ENCODE measurements at regions not wholly inside any gene's neighbourhood (a gene's known extent, or its start where the extent isn't known, plus 50 kb on each side); places are given as distances from the start of the nearest gene placed in this dataset.

DNA sequence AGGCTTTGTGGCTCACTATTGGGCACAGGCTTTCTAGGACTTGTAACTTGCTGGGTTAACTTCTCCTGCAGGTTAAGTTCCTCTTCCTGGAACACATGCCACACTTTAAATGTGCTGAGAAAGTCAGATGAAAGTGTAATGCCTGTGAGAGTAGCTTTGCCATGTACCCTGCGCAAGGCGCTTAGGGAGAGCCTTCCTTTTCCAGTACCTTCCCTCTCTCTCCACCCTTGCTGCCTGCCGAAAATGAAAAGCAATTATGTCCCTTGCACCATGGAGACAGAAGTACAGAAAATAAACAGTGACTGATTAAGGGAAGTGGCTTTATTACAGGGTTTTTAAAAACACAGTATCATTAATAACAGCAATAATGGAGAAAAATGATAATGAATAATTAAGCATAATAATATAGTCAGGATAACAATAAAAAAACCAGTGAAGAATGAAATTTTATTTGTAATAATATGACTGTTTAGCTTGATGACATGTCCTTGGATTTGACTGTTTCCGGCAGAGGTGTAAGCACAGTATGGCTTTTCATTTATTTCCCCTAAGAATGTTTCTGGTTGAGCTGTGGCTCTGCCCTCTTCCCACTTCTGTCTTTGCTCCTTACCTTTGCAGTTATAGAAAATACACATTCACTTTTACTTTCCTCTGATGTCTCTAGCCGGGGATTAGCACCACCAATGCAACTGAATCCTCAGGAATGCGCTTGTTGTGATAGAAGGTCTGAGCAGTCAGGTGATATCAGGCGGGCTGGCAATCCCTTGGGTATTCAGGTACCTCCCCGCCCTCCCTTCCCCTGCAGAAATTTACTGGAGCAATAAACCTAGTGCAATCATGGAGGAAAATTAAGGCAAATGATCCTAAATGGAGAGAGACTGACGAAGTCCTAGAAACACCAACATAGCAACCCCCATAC, 472.3 kb upstream of the CITED2 start:
- peak; percentile 82 for DNase-seq

DNA sequence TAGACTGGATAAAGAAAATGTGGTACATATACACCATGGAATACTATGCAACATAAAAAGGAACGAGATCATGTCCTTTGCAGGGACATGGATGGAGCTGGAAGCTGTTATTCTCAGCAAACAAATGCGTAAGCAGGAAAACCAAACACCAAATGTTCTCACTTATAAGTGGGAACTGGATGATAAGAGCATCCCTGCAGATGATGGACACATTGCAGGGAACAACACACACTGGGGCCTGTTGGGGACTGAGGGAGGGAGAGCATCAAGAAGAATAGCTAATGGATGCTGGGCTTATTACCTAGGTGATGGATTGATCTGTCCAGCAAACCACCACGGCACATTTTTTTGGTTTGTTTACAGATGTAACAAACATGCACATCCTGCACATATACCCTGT, 470.5 kb upstream of the CITED2 start:
- DNase-seq: no peak

DNA sequence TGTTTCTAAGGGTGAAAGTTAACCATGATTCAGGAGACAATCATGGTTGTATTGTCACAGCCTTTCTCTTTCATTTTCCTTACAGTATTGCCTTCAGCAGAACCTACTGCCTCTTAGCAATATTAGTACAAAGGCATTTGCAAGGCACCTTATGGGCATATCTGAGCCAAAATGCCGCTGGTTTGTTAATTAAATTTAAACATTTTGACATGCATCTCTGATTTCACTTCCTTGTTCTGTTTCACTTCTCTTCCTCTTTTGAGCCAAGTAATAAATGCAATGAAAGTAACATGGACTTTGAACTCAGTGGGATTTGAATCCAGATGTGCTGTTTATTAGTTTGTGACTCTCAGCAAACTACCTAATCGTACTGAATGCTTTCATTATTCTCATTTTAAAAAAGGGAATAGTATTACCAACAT, 467.4 kb upstream of the CITED2 start:
- no peak for DNase-seq

DNA sequence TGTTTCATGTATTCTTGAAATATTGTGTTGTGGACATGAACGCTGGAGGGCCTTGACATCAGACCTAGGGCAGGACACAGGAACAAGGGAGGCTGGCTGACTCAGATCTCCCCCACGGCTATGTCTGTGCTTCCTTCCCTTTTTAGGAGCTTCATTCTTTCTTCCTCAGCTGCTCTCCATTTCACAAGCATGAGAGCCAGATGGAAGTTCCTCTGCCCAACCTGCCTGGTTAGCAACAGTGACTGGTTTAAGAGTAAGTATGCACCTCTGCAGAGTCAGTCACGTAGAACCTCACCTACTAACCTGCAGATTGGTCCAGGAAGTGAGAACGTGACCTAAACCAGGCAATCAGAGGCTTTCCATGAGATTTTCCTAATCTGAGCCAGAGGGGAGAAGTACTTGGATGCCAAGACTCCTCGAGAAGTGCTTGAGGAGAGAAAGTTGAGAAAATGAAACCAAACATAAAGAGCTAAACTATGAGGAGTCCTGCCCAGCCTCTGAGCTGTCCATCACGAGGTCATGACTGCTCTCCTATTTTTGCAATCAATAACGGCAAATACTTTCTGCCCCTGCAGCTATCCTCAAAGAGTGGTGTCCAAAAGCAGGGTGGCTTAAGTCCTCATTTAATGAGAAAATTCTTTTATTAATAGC, 465.2 kb upstream of the CITED2 start:
- DNase-seq: no peak

DNA sequence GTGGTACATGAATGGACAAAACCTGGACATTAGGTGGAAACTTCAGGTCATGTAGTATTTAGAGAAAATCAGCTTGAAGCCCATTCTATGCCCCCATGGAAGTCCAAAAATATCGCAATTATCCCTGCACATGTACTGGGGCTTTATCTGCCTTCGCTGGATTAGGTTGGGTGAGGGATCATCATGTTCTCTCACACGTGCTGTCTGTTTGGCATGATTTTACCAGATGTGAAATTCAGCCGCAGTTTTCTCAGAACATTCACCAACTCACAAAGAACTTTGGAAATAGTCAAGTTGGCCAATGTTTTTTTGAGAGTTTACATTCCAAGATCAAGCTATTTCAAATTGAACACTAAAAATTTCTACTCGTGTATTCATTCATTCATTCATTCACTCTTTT, 459.8 kb upstream of the CITED2 start:
- DNase-seq: no peak

DNA sequence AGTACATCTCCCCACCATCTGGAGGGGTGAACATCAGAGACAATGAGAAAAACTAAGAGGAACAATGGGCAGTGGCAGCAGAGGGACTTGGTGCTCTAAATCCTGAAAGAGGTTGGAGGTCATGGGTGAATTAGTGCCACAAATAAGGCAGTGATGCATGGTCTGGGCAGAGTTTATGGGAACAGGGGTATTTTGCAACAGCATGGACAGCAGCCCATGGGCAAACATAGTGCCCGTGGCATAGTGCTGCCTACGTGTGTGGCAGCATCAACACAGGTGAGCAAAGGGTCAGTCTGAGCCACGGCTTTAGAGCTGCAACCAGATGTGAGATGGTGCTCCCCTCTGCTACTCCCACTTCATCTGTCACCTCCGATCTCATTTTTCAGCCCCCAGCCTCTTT, 459.1 kb upstream of the CITED2 start:
- no peak for DNase-seq

DNA sequence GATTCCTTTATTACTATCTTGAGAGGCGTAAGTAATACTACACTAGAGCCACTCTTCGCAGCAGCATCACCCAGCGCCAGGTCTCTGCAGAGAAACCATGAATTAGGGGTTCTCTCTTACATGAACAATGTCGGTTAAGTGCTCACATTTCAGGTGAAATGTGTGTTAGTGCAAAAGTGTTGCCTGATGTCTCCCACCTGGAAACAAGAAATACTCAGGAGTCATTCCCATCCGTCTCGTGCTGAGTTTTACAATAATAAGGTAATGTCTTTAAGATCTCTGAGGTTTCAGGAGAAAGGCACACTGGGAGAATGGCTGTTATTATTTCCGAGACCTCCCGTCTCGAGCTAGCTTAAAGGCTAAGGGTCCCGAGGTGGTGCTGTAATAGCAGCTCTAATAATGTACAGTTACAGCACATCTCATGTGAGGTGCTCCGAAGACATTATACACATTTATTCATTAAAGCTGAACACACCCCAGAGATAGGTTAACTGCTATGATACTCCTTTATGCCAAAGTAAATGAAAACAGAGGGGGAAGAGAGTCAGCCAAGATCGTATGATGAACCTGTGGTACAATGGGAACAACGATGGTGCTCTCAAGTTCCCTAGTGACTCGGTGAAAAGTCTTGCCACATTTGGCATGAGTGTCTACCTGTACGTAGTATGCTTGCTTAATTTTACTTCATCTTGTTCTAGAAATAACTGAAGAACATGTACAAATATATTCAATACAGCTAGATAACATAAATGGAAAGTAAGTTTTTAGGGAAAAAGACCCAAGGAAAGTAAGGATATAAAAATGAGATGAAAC, 458.3 kb upstream of the CITED2 start:
- no peak for DNase-seq

DNA sequence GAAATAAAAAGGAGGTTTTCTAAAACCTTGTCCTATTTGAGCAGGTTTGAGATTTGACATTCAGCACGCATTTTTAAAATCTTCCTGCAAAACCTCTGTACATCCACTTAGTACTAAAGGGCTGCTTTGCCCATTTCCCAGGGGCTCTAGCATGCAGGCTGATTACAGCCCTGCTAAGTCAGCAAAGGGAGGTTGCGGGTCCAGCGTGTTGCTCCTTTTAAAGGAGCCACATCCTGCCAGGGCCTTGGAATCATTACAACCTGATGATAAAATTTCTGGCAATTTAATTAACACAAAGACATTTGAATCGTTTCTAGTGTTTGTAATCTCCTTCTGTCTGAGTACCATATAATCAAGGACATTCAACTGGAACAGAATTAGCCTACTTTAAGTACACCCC, 455.1 kb upstream of the CITED2 start:
- no peak for DNase-seq

DNA sequence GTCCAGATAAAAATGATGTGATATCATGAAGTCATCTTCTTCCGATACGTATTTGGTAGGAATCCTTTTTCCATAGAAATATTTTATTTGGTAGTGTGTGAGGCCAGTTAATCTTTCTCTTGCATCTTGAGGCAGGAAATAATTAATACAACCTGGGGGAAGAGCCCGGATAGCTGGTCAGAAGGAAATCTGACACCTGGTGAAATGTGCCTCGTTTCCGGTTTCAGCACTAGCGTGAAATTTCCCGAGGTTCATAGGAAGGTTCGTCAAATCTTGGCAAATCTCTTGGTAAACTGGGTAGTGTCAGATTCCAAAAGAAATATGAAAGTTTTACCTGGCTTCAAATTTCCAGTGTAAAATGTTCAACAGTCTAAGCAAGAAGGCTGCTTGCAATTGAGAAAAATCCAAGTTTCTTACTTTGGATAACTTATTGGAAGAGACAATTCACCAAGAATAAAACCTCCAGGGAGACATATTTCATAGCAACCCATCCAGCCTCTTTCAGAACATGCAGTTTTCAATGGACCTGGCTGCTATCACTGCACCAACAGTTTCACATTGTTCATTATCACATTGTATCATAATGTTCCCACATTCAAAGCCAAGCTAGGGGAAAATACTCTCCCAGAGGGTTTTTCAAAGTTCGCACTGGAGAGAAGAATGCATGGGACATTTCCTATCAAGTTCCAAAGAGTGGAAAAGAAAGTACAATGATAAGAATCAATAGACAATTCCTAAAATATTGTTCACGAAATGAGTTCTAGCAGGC, 454.5 kb upstream of the CITED2 start:
- DNase-seq: no peak

DNA sequence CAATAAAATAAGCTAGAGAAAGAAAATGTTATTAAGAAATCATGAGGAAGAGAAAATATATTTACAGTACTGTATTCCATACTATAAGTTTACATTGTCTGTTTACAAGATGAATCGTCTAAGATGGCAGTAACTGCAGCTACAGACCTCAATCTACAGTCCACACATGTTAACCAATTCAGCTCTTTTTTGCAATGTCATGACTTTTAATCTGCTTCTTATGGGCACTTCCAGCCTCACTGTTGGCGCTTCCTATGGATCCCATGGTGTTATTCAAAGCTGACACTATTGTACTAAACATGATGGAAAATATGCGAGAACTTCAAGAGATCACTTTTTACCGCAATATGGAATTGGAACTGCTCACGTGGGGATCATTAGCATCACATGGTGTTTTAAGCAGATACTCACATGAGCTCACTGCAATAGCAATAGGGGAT, 451.5 kb upstream of the CITED2 start:
- no peak for DNase-seq

DNA sequence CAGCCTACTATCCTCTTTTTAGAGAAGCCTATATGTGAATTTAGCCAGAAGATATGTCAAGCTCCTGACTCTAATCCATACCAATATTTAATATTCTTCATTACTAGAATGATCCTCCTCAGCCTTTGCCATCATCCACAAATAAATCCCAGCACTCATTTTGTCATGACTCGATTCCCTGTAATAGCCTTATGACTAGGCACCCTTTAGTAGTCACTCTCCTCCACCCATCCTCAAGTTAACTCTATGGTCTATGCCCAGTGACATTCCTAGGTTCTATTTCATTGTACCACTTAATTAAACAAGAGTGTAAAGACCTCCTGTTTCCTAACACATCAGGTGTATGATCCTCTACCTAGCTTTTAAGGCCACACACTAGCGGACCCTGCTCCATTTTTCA, 450.4 kb upstream of the CITED2 start:
- no peak for DNase-seq

DNA sequence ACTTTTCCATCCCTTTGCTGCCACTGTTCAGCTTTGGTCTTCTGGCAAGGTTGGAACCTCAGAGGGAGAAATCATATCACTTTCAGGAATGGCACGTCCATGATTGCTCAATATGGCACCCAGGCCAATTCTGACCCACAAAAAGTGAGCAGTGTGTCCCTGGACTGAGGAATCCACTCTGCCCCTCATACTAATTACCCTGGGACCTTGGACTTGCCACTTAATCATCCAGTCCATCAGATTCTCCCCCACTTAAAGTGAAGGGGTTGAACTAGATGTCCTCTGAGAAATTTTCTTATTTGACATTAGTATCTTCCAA, 449.3 kb upstream of the CITED2 start:
- DNase-seq: no peak

DNA sequence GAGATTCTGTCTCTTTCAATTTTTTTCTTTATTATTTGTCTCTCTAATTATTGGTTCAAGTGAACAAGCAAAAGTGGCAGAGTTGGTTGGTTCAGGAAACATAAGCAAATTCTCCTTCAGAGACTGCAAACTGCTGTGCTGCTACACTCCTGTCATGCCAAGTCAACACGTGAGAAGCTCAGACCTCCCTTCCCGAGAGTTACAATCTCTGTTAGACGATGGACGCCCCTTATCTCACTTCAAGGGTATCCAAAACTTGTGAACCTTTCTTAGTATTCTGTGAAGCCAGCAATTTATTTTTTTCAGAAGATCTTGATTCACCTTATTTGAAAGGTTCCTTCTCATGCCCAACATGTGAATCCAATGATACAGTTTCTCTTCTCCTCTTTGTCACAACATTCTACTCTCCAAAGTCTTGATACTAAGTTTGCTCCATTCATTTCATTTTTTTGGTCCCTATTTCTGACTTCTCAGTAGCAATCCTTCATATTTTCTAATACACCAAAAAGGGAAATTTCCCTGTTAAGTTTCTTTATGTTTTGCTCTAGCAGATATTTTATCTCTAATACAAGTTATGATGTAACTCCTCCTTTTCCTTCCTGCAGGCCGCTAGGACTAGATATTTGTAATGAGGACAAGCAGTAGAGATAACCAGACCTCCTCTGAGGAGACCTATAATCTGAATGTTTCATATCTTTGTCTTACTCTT, 448.8 kb upstream of the CITED2 start:
- DNase-seq: no peak

DNA sequence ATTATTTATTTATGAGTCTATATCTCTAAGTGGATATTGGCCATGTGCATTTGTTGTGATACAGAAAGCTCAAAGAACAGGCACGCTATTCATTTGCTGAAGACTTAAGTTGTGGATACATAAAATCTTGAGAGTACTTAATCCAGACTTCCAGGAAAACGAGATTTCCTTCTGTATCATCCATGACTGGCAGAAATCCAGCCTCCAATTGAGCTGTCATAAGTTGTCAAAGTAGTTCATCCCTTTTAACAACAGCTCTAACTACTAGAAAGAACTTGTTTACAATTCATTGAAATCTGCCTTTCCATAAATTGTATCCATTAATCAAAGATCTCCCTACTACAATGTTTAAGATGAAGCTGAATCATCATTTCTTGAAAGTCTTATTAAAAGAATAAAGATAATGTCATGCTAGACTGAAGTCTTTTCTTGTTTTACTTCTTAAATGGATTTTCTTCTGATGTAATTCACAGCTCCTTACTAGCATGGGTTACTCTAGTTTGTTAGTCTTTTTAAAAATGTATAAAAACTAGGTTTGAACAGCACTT, 447.3 kb upstream of the CITED2 start:
- DNase-seq: no peak

DNA sequence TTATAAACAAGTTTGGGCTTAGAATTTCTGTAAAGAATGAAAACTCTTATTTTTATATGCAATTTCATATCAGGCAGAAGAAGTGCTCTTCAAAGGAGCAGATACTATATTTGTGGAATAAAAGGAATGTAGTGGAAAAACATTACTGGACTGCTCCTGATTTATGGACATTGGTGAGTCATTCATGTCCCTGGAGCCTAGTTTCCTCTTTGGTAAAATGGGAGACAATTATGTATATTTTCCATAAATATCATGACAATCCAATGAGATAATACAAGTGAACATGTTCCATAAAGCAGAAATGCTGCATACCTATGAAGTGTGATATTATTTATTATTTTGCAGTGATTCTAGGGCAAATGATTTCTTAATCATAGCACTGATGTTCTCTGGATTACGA, 445.8 kb upstream of the CITED2 start:
- no peak for DNase-seq

DNA sequence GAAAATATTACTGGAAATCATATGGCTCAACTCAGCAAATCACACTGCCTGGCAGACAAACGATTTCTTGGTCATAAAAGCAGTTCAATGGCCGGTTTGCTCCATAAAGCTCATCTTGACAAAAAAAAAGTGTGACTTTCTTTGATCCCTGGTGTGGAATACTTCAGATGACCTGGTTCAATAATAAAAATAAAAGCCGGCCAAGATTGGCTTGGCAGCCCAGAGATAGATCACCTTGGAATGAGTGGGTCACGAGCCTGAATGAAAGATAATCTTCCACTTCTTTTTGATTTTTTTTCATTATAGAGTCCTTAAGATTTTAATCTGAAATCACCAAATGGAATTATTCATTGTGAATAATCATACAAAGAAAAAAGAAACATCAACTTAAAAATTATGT, 445.3 kb upstream of the CITED2 start:
- DNase-seq: no peak

DNA sequence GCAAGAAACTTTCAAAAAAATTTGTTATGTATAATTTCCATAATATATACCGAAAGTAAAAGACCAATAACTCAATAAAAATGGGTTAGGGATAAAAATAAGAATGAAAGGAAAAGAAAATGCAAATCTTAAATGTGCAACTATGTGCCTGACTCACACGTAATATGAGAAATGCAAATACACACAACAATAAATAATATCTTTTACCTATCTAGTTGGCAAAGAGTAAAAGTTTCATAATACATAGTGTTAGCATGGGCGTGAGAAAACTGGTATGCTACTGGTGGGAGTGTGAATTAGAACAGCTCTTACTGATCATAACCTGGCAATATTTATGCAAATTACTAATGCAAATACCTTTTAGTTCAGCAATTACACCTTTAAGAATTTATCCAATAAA, 438.5 kb upstream of the CITED2 start:
- DNase-seq: no peak

DNA sequence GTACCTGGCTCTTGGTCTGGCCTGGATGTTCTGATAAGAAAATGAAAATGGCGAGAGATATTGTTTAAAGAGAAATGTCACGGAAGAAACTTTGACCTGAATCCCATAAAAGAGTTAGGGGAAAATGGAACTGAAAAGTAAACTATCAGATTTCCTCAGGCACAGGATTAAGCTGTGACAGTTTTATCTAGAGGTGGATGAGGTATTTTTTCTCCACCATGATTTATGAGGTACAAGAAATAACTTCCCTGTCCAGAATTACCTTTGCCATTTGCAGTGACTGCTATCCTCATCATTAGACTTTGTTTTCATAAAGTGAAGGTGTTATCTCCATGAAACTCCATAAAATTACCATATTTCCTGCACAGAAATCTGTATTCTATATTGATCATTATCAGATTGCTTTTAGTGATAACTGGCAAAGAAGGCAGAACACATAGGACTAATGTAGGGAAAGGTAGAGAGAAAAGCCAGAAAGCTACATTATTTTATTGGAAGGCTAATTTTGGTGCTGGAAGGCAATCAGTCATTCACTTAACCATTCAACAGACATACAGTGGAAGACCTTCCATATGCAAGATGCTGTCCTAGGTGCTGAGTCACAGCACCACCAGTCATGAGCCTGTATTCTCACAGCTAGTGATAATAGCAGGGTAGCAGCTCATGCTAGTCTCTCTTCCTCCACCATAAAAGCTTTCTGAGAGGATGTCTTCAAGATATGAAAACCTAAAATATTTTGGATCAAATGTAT, 427.3 kb upstream of the CITED2 start:
- DNase-seq: peak; percentile 62

DNA sequence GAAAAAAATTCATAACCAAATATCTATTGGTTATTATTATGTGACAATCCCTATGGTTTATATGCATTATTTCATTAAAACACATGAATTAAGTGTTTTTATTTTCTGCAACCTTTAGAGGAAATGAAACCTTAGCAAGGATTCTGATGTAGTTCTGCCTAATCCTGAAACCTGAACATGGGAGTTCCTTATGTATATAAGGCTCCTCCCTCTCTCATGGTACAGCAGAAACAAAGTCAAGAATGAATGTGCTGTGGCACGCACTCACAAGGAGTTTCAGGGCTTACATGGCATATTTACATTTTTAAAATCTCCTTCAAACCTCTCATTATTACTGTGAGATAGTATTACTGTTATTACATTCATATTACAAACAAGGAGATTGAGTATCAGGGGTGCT, 426.4 kb upstream of the CITED2 start:
- DNase-seq: no peak

DNA sequence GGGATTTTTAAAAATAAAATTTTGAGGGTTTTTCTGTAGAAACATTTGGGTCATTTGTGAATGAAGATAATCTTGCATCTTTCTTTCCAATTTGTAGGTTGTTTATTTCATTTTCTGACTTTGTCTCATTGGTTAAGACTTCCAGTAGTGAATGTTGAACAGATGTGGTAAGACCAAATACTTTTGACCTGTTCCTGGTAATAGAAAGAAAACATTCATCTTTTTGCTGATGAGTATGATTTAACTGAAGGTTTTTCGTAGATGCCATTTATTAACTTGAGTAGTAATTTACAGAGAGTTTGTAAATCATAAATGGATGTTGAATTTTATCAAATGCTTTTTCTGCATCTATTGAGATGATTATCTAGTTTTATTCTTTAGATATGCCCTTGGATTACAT, 416.1 kb upstream of the CITED2 start:
- DNase-seq: no peak

DNA sequence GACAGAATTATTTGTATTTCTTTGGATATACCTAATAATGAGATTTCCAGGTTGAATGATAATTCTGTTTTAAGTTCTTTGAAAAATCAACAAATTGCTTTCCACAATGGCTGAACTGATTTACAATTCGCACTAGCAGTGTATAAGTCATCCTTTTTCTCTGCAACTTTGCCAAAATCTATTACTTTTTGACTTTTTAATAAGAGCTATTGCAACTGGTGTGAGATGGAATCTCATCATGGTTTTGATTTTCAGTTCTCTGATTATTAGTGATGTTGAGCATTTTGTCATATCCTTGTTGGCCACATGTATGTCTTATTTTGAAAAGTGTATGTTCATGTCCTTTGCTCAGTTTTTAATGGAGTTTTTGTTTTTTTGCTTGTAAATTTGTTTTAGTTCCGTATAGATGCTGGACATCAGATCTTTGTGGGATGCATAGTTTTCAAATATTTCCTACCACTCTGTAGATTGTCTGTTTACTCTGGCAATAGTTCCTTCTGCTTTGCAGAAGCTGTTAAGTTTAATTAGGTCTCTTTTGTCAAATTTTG, 409.8 kb upstream of the CITED2 start:
- no peak for DNase-seq
